ENCODE measurements at regions not wholly inside any gene's neighbourhood (a gene's known extent, or its start where the extent isn't known, plus 50 kb on each side); places are given as distances from the start of the nearest gene placed in this dataset.
"Not testable (repeated sequence)": the region's sequence is repeated elsewhere in the genome, so short reads cannot be mapped to it uniquely, and the experiment has no call there.

GRCh38 chr4:116020141-116020722, 906.8 kb upstream of the NDST4 start:
- Histone ChIP-seq H2AFZ (ENCODE audit: low read length, unreplicated experiment) (no peak overlapping the region), H3K4me1 (ENCODE audit: control insufficient read depth, insufficient read depth, low read length, unreplicated experiment) (no peaks in the 10 kb centered on the region), H3K79me2 (ENCODE audit: control insufficient read depth, insufficient read depth, low read length, unreplicated experiment) (no peaks in the 10 kb centered on the region), H3K27me3 (ENCODE audit: insufficient read depth, low read length) (no peaks in the 10 kb centered on the region), H3K4me3 (ENCODE audit: low read depth, low read length) (no peak overlapping the region), H3K36me3 (ENCODE audit: insufficient read depth, low read length) (no peaks in the 10 kb centered on the region), H3K27ac (ENCODE audit: low read depth, low read length) (no peak overlapping the region)

GRCh38 chr4:116018831-116019230, 905.4 kb upstream of the NDST4 start:
- Histone ChIP-seq H3K79me2 (ENCODE audit: control insufficient read depth, insufficient read depth, low read length, unreplicated experiment) (no peaks in the 10 kb centered on the region), H3K27ac (ENCODE audit: low read depth, low read length) (no peak overlapping the region), H3K27me3 (ENCODE audit: insufficient read depth, low read length) (no peaks in the 10 kb centered on the region), H3K4me1 (ENCODE audit: control insufficient read depth, insufficient read depth, low read length, unreplicated experiment) (no peaks in the 10 kb centered on the region), H3K36me3 (ENCODE audit: insufficient read depth, low read length) (no peaks in the 10 kb centered on the region), H3K4me3 (ENCODE audit: low read depth, low read length) (no peak overlapping the region), H2AFZ (ENCODE audit: low read length, unreplicated experiment) (no peak overlapping the region)

GRCh38 chr4:116016201-116016600, 902.8 kb upstream of the NDST4 start:
- H3K79me2 ChIP-seq (ENCODE audit: control insufficient read depth, insufficient read depth, low read length, unreplicated experiment): no peaks in the 10 kb centered on the region
- no peak overlapping the region for H3K4me3 ChIP-seq (ENCODE audit: low read depth, low read length)
- no peaks in the 10 kb centered on the region for H3K36me3 ChIP-seq (ENCODE audit: insufficient read depth, low read length)
- H3K27me3 ChIP-seq (ENCODE audit: insufficient read depth, low read length): no peaks in the 10 kb centered on the region
- H3K4me1 ChIP-seq (ENCODE audit: control insufficient read depth, insufficient read depth, low read length, unreplicated experiment): no peaks in the 10 kb centered on the region
- no peak overlapping the region for H3K27ac ChIP-seq (ENCODE audit: low read depth, low read length)
- no peak overlapping the region for H2AFZ ChIP-seq (ENCODE audit: low read length, unreplicated experiment)

- Histone ChIP-seq H3K36me3 (ENCODE audit: insufficient read depth, low read length) (no peaks in the 10 kb centered on the region), H3K79me2 (ENCODE audit: control insufficient read depth, insufficient read depth, low read length, unreplicated experiment) (no peaks in the 10 kb centered on the region), H3K4me1 (ENCODE audit: control insufficient read depth, insufficient read depth, low read length, unreplicated experiment) (no peaks in the 10 kb centered on the region), H3K4me3 (ENCODE audit: low read depth, low read length) (no peak overlapping the region), H3K27ac (ENCODE audit: low read depth, low read length) (no peak overlapping the region; the same call in 1 of the 2 replicates), H2AFZ (ENCODE audit: low read length, unreplicated experiment) (no peak overlapping the region), H3K27me3 (ENCODE audit: insufficient read depth, low read length) (no peaks in the 10 kb centered on the region)
Observed at GRCh38 chr4:116015549-116015948, 902.1 kb upstream of the NDST4 start.

DNA sequence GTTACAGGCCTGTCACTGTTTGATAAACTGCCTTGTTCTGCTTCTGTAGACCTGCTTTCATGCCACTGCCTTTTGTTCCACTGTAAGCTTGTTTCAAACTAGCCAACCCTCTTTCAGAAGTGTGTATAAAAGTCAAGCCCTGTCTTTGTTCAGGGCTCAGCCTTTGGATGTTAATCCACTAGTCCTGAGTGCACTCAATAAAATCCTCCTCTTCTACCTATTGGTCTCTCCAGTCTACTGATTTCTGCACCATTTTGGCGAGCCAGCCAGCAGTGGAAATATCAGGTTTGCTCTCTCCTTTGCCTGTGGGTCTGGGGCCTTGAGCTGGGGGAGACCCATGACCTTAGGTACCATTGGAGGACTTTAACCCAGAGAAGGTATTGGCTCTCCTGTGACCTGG, 901.6 kb upstream of the NDST4 start:
- no peak overlapping the region for H3K4me3 ChIP-seq (ENCODE audit: low read depth, low read length)
- no peaks in the 10 kb centered on the region for H3K27me3 ChIP-seq (ENCODE audit: insufficient read depth, low read length)
- H3K27ac ChIP-seq (ENCODE audit: low read depth, low read length): no peak overlapping the region
- no peak overlapping the region for H2AFZ ChIP-seq (ENCODE audit: low read length, unreplicated experiment)
- no peaks in the 10 kb centered on the region for H3K4me1 ChIP-seq (ENCODE audit: control insufficient read depth, insufficient read depth, low read length, unreplicated experiment)
- H3K79me2 ChIP-seq (ENCODE audit: control insufficient read depth, insufficient read depth, low read length, unreplicated experiment): no peaks in the 10 kb centered on the region
- H3K36me3 ChIP-seq (ENCODE audit: insufficient read depth, low read length): no peaks in the 10 kb centered on the region

DNA sequence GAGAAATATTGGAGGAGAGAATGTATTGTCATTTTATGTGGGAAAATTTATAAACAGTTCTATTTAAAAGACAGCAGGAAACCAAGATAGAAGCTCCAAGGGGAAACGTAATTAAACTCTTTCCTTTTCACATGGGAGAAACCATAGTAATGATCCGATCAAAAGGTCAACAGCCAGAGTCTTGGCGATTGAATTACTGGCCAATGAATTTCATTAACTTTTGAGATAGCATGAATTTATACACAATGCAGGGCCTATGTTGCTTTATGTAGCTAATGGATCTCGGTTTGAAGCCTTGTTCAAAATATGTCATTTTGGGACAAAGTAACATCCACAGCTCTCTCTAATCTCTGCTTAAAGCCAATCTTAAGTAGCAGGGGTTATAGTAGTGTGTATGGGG, 897.5 kb upstream of the NDST4 start:
- Histone ChIP-seq H3K27me3 (ENCODE audit: insufficient read depth, low read length) (no peaks in the 10 kb centered on the region), H3K36me3 (ENCODE audit: insufficient read depth, low read length) (no peaks in the 10 kb centered on the region), H3K79me2 (ENCODE audit: control insufficient read depth, insufficient read depth, low read length, unreplicated experiment) (no peaks in the 10 kb centered on the region), H3K27ac (ENCODE audit: low read depth, low read length) (no peak overlapping the region), H2AFZ (ENCODE audit: low read length, unreplicated experiment) (no peak overlapping the region), H3K4me3 (ENCODE audit: low read depth, low read length) (no peak overlapping the region), H3K4me1 (ENCODE audit: control insufficient read depth, insufficient read depth, low read length, unreplicated experiment) (no peaks in the 10 kb centered on the region)

DNA sequence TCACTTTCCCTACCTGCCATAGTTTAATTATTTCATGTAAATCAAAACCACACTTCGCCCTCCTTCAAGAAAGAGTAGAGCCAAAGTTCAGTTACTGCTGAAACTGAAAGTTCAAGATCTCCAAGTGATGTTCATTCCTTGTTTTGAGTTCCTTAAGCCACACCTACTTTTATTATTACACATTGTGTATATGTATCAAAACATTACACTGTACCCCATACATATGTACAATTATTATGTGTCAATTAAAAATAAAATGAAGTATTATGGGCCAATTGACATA, 892.3 kb upstream of the NDST4 start:
- Histone ChIP-seq H3K4me1 (ENCODE audit: control insufficient read depth, insufficient read depth, low read length, unreplicated experiment) (no peaks in the 10 kb centered on the region), H3K27me3 (ENCODE audit: insufficient read depth, low read length) (no peaks in the 10 kb centered on the region), H2AFZ (ENCODE audit: low read length, unreplicated experiment) (peak overlapping the region; percentile 60), H3K79me2 (ENCODE audit: control insufficient read depth, insufficient read depth, low read length, unreplicated experiment) (no peaks in the 10 kb centered on the region), H3K4me3 (ENCODE audit: low read depth, low read length) (peak overlapping the region; percentile 44; the same call in 1 of the 2 replicates), H3K36me3 (ENCODE audit: insufficient read depth, low read length) (no peaks in the 10 kb centered on the region), H3K27ac (ENCODE audit: low read depth, low read length) (peak overlapping the region; percentile 14; the same call in 1 of the 2 replicates)

- peak overlapping the region; percentile 81 for H2AFZ ChIP-seq (ENCODE audit: low read length, unreplicated experiment)
- peak overlapping the region; percentile 14; the same call in 1 of the 2 replicates for H3K27ac ChIP-seq (ENCODE audit: low read depth, low read length)
- no peaks in the 10 kb centered on the region for H3K27me3 ChIP-seq (ENCODE audit: insufficient read depth, low read length)
- H3K79me2 ChIP-seq (ENCODE audit: control insufficient read depth, insufficient read depth, low read length, unreplicated experiment): no peaks in the 10 kb centered on the region
- H3K36me3 ChIP-seq (ENCODE audit: insufficient read depth, low read length): no peaks in the 10 kb centered on the region
- no peaks in the 10 kb centered on the region for H3K4me1 ChIP-seq (ENCODE audit: control insufficient read depth, insufficient read depth, low read length, unreplicated experiment)
- H3K4me3 ChIP-seq (ENCODE audit: low read depth, low read length): peak overlapping the region; percentile 44; the same call in 1 of the 2 replicates
Observed at GRCh38 chr4:116005037-116005805, 891.8 kb upstream of the NDST4 start.

- no peak overlapping the region for H3K27ac ChIP-seq (ENCODE audit: low read depth, low read length)
- no peak overlapping the region for H3K4me3 ChIP-seq (ENCODE audit: low read depth, low read length)
- H3K4me1 ChIP-seq (ENCODE audit: control insufficient read depth, insufficient read depth, low read length, unreplicated experiment): no peaks in the 10 kb centered on the region
- H3K27me3 ChIP-seq (ENCODE audit: insufficient read depth, low read length): no peaks in the 10 kb centered on the region
- no peaks in the 10 kb centered on the region for H3K79me2 ChIP-seq (ENCODE audit: control insufficient read depth, insufficient read depth, low read length, unreplicated experiment)
- no peaks in the 10 kb centered on the region for H3K36me3 ChIP-seq (ENCODE audit: insufficient read depth, low read length)
- no peak overlapping the region for H2AFZ ChIP-seq (ENCODE audit: low read length, unreplicated experiment)
Observed at GRCh38 chr4:116001291-116001690, 887.9 kb upstream of the NDST4 start.

- H3K79me2 ChIP-seq (ENCODE audit: control insufficient read depth, insufficient read depth, low read length, unreplicated experiment): no peaks in the 10 kb centered on the region
- H3K27ac ChIP-seq (ENCODE audit: low read depth, low read length): no peak overlapping the region
- no peaks in the 10 kb centered on the region for H3K27me3 ChIP-seq (ENCODE audit: insufficient read depth, low read length)
- no peak overlapping the region for H3K4me3 ChIP-seq (ENCODE audit: low read depth, low read length)
- H3K36me3 ChIP-seq (ENCODE audit: insufficient read depth, low read length): no peaks in the 10 kb centered on the region
- H3K4me1 ChIP-seq (ENCODE audit: control insufficient read depth, insufficient read depth, low read length, unreplicated experiment): no peaks in the 10 kb centered on the region
- no peak overlapping the region for H2AFZ ChIP-seq (ENCODE audit: low read length, unreplicated experiment)
Observed at GRCh38 chr4:115986573-115986972, 873.2 kb upstream of the NDST4 start.

DNA sequence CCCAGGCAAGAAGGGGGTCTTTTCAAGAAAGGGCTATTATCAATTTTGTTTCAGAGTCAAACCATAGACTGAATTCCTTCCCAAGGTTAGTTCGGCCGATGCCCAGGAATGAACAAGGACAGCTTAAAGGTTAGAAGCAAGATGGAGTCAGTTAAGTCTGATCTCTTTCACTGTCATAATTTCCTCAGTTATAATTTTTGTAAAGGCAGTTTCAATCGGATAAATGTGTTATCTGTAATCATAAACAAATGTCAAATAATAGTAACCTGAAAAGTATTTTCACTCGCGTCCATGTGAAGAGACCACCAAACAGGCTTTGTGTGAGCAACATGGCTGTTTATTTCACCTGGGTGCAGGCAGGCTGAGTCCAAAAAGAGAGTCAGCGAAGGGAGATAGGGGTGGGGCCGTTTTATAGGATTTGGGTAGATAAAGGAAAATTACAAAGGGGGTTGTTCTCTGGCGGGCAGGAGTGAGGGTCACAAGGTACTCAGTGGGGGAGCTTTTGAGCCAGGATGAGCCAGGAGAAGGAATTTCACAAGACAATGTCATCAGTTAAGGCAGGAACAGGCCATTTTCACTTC, 862.1 kb upstream of the NDST4 start:
- not testable (repeated sequence) for H2AFZ ChIP-seq (ENCODE audit: low read length, unreplicated experiment); H3K4me1 ChIP-seq (ENCODE audit: control insufficient read depth, insufficient read depth, low read length, unreplicated experiment); H3K4me3 ChIP-seq (ENCODE audit: low read depth, low read length); H3K79me2 ChIP-seq (ENCODE audit: control insufficient read depth, insufficient read depth, low read length, unreplicated experiment); H3K27me3 ChIP-seq (ENCODE audit: insufficient read depth, low read length); H3K27ac ChIP-seq (ENCODE audit: low read depth, low read length); H3K36me3 ChIP-seq (ENCODE audit: insufficient read depth, low read length)

Data from ACC112 (cell line).